Panc1 (cell line): ENCODE measurements at regions not wholly inside any gene's neighbourhood (a gene's known extent, or its start where the extent isn't known, plus 50 kb on each side); places are given as distances from the start of the nearest gene placed in this dataset.

ENCODE experiments used
- CTCF ChIP-seq: fragments of 450-650 bp; IDR thresholded peaks from 2 replicates; pipeline ENCODE4 v1.5.1; 2017; ENCODE audit warnings: mild to moderate bottlenecking
- REST ChIP-seq, 2 experiments: IDR thresholded peaks; 2 replicates each; pipeline ENCODE4 v1.6.1; 2011 to 2012; ENCODE audit warnings: low read depth in 2 of 2, control low read depth in 1 of 2, low read length in 1 of 2, mild to moderate bottlenecking in 1 of 2, moderate library complexity in 1 of 2; ENCODE audit not compliant: insufficient read depth in 1 of 2
- SIN3A ChIP-seq: IDR thresholded peaks from 2 replicates; pipeline ENCODE4 v1.6.1; 2012; ENCODE audit warnings: low read depth, mild to moderate bottlenecking, low read length, moderate library complexity, borderline replicate concordance; ENCODE audit not compliant: insufficient read depth
- TCF7L2 ChIP-seq: IDR thresholded peaks from 2 replicates; pipeline ENCODE4 v1.6.1; 2011; ENCODE audit warnings: mild to moderate bottlenecking, low read depth, low read length, inconsistent platforms

DNA sequence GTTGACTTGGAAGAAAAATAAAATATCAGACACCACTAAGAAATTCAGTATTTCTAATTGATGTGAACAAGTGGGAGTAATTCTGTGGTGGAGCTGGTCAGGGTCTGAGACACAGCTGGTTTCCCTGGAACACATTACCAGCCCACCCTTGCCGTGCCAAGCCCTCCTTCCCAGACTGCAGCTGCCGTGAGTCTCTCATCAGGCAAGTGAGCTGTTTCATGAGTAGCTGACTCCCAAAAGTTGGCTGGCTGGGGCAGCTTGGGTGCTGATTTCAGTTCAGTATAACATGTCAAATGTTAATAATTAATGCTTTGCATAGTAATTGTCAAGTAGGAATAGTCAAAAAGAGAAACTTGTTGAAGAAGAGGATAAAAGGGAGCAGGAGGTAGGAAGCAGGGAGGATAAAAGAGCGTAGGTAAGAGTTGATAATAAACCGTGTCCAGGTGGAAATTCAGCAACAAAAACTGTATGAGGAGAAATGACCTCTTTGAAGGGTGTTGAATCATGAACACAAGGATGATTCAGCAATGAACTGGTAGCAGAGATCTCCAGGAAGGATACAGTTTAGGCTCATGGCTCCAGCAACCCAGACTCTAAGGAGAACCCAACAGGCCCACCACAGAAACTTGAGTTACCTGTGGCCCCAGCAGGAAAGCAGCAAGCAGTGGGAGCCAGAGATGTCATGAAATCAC, 110.9 kb upstream of the SSTR4 start:
- TF ChIP-seq REST (IDR thresholded peaks at IDR 0.05; ENCODE audit: insufficient read depth in 1 of 2, low read depth in 2 of 2, low read length in 1 of 2), result no peak
- no peak for TF ChIP-seq CTCF
- TF ChIP-seq TCF7L2, result no peak
- no peak for TF ChIP-seq SIN3A
